Stimulated activated CD4-positive, alpha-beta T cell treated with anti-CD3 and anti-CD28 coated beads, TNF-alpha, amount 100 ng/mL, for 24 hours (primary cell): ENCODE measurements at regions not wholly inside any gene's neighbourhood (a gene's known extent, or its start where the extent isn't known, plus 50 kb on each side); places are given as distances from the start of the nearest gene placed in this dataset.
"Not testable (repeated sequence)": the region's sequence is repeated elsewhere in the genome, so short reads cannot be mapped to it uniquely, and the experiment has no call there.

Source experiments
- DNase-seq, 3 experiments: peaks; one replicate each; pipeline ENCODE4 v3.0.0-alpha.2; 2020; ENCODE audit warnings: low read depth in 3 of 3

- DNase-seq: no peak
Measured at GRCh38 chr14:38583471-38583870, 327.6 kb upstream of the CLEC14A start.

GRCh38 chr14:38578278-38578681, 322.4 kb upstream of the CLEC14A start:
- no peak for DNase-seq

- DNase-seq: no peak
Measured at GRCh38 chr14:38567703-38568102, 311.8 kb upstream of the CLEC14A start.

GRCh38 chr14:38561657-38562056, 305.8 kb upstream of the CLEC14A start:
- no peak for DNase-seq

GRCh38 chr14:38559711-38560110, 303.8 kb upstream of the CLEC14A start:
- DNase-seq: no peak

DNA sequence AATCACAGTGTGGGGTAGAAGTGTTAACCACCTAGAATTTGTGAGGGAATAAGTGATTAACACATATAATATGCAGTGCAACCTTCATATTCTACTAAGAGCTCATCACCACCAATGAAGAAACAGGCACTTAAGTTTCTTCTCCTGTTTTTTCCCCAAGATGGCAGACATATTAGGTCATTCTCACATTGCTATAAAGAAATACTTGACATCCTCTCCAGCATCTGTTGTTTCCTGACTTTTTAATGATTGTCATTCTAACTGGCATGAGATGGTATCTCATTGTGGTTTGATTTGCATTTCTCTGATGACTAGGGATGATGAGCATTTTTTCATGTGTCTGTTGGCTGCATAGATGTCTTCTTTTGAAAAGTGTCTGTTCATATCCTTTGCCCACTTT, 301.5 kb upstream of the CLEC14A start:
- not testable (repeated sequence) for DNase-seq

DNA sequence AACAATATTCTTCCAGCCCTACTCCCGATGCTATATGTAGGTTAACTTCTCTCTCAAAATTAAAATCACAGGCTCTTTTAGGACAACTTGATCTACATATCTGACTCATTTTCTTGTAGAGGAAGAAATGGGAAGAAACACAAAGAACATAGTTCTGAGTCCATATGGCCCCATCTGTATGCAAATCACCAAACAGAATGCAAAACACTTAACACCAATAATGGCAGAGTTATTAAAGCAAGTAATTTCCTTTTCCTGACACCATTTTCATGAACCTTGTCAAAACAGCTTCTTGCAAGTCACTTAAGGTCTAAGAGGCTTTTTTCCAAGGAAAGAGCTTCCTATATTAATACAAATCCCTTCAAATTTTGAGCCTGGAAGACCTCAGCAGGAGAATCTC, 300.4 kb upstream of the CLEC14A start:
- no peak for DNase-seq

- DNase-seq: no peak
Measured at GRCh38 chr14:38554026-38554425, 298.1 kb upstream of the CLEC14A start.

DNA sequence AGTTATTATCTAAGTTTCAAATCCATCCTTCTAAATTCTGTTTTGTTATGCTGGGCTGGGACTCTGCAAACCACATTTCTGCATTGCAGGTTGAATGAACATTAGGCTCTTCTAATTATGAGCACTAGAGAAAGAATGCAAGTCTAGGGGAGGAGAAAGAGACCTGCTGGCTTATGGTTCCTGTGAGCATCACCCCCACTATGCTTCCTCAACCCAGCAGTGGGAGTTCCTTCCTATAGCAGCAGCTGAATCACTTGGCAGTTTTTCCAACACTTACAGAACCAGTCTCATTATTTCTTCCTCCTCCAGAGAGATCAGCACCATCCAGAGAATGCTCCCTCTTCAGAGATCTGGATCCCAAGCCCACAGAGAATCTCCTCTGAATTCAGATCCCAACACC, 297.7 kb upstream of the CLEC14A start:
- DNase-seq: no peak

GRCh38 chr14:38549564-38549963, 293.7 kb upstream of the CLEC14A start:
- DNase-seq: no peak

DNA sequence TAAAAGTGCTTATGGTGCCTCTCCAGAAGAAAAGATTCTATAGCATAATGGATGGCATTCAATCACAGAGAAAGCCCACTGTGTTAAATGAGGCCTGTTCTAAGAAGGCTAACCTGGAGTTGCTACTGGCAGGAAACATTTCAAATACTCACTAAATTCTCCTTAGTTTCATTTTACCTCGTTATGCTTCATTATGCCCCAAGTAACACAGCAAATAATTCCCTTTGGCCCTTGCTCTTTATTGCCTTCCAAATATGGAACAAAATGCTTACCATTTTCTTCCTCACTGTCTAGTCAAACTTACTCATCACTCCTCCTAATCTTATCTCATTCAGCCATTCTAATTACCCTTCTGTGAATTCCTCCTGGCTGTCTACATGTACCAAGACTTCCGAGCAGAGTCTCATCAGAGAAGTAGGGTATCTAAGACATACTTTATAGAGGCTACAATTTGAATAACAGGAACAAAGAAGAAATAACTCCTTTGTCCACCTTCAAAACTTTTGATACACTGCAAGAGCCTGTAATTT, 292.1 kb upstream of the CLEC14A start:
- no peak for DNase-seq

DNA sequence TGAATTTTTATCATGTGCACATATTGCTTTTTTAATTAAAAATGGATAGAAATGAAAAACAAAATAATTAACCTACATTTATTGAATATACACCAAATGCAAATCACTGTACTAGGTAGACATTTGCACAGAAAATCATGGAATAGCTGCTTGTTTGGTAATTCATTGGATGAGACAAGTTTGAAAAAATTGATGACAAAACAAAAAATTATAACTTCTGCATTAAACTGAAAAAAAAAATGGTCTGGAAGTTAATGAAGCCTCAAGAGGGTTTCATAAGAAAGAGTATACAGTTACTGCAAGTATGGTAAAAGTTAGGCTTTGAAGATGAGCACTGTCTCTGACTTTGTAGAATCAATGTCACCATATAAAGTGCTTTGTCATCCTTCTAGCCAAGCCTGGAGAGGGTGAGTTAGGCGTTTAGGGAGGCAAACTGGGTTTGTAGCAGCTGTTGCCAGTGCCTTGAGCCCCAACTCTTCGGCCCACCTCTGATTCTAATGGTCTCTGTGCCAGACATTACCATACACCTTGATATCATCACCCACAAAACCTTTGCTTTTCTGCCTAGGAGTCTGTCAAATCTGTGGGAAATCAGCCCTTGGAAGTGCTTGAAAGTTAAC, 291.1 kb upstream of the CLEC14A start:
- DNase-seq: no peak

DNA sequence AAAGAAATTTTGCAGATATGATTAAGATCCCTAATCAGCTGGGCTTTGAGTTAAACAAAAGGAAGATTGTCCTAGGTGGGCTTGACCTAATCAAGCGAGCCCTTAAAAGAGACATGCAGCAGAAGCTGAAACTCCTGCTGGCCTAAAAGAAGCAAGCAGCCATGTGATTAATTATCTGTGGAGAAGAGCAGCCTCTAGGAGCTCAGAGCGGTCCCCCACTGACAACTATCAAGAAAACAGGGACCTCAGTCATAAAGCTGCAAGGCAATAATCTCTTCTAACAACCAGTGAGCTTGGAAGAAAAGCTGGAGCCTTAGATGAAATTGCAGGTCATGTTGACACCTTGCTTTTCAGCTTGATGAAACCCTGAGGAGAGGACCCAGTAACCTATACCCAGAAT, 288.9 kb upstream of the CLEC14A start:
- DNase-seq: no peak

- DNase-seq: not testable (repeated sequence)
Measured at GRCh38 chr14:38543851-38544250, 288.0 kb upstream of the CLEC14A start.

DNA sequence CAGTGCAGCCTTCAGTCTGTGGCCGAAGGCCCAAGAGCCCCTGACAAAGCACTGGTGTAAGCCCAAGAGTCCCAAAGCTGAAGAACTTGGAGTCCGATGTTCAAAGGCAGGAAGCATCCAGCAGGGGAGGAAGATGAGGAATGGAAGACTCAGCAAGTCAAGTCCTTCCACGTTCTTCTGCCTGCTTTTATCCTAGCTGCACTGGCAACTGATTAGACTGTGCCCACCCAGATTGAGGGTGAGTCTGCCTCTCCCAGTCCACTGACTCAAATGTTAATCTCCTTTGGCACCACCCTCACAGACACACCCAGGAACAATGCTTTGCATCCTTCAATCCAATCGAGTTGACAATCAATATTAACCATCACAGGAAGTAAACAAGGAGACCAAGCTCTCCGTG, 282.2 kb upstream of the CLEC14A start:
- DNase-seq: not testable (repeated sequence)

DNA sequence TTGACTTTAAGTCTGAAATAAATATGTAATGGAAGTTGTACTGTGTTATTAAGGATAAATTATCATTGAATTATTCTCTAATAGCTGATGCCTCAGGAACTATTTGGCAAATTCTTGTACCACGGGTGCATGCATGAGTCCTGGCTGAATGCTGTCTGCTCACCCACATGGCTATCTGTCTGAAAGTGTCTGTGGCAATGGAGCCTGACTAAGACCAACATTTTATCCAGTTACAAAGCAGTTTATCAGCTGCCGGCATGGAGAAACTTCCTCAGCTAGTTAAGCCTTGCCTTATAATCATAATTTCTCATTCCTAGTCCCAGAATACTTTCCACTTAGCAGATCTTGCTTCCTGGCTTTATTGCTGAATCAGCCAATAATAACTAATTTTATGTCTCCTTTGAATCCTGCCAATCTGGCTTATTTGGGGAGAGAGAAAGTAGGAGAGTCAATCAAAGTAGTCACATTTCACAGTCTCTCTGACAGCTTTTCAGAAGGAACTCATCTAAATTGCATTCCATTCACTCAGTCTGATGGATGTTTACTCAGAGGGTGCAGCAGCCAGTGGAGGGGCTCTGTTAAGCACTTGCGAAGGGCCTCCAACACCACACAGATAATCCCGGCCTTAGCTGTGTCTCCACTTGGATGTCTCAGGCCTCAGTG, 280.6 kb upstream of the CLEC14A start:
- DNase-seq: no peak

- no peak for DNase-seq
Measured at GRCh38 chr14:38528582-38528981, 272.7 kb upstream of the CLEC14A start.

DNA sequence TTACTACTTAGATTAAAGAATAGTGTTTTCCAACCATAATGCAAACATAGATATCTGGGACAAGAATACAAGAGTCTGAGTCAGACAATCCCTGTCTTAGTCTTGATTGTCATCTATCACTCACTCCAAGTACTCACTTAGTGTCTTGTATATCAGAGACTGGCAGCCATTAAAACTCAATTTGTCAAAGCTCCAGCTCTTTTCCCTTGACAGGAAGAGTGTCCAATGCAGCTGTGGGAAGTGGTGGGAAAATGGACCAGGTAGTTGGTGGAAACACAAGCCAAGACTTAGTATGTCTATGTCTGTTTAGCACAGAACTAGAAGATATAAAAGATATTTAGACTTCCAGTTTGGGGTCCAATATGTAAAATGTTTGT, 271.6 kb upstream of the CLEC14A start:
- DNase-seq: no peak

DNA sequence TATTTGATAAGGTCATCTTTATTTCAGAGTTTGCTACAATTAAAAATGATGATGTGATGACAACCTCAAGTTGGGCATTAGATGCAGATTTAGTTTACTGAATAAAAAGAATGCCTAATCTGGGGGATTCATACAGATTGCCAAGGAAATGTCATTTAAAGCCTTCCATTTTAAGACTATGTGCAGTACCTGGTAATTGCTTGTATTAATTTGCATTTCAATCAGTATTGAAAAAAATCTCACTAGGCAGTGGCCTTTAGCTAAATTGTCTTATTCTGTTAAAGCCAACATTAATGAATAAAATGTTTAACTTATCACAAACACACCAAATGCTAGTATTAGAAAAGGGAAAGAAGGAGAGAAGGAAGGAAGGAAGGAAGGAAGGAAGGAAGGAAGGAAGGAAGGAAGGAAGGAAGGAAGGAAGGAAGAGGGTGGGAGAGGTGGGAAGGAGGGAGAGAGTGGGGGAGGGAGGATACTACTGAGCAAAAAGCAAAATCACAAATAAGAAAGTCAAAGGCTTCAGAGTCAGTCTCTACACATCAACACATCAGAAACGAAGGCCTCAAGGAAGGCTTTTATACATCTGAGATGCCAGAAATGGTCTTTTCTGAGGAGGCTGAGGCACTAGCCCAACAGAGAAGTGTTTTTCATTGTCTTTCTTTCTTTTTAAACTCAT, 271.1 kb upstream of the CLEC14A start:
- DNase-seq: no peak

GRCh38 chr14:38524636-38525509, 269.0 kb upstream of the CLEC14A start:
- DNase-seq: no peak

DNA sequence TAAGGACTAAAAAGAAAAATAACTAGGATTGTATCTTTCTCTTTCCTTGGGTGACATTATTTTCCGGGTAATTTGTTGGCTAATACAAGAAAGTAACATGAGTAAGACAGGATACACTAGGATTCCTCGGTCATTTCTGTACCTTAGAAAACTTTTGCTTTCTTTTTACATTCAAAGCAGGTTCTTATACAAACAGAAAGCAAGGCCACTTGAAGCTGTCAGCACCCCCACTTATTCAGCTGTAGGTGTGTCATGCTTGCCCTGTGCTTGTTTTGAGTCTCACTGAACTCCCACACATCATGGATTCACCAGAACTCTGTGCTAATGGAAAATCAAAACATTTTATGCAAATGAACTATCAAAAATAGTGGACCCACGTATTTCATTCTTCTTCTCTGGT, 266.8 kb upstream of the CLEC14A start:
- DNase-seq: no peak

- no peak for DNase-seq
Measured at GRCh38 chr14:38521591-38521990, 265.7 kb upstream of the CLEC14A start.
